Osteoblast (primary cell): ENCODE measurements at regions not wholly inside any gene's neighbourhood (a gene's known extent, or its start where the extent isn't known, plus 50 kb on each side); places are given as distances from the start of the nearest gene placed in this dataset.

Source experiments
- DNase-seq: peaks from one replicate; pipeline ENCODE4 v3.0.0; 2011; ENCODE audit warnings: low spot score, mixed read lengths; ENCODE audit not compliant: insufficient read length; ENCODE audit errors: missing footprints
- H2AFZ ChIP-seq: 2 replicates; pipeline ENCODE4 v1.6.0; 2011; ENCODE audit warnings: mild to moderate bottlenecking, low read length
- H3K27ac ChIP-seq: 2 replicates; pipeline ENCODE4 v1.5.1; 2011; ENCODE audit warnings: mild to moderate bottlenecking, low read depth, low read length, moderate library complexity
- H3K27me3 ChIP-seq: 2 replicates; pipeline ENCODE4 v1.6.0; 2012; ENCODE audit warnings: mild to moderate bottlenecking, control low read depth, inconsistent platforms, low read length, moderate library complexity; ENCODE audit not compliant: insufficient read depth
- H3K36me3 ChIP-seq: 2 replicates; pipeline ENCODE4 v1.5.1; 2011; ENCODE audit warnings: mild to moderate bottlenecking, low read length, control low read depth, moderate library complexity; ENCODE audit not compliant: insufficient read depth
- H3K4me1 ChIP-seq: 2 replicates; pipeline ENCODE4 v1.5.1; 2011; ENCODE audit warnings: mild to moderate bottlenecking, low read length, control low read depth, moderate library complexity; ENCODE audit not compliant: insufficient read depth
- H3K4me2 ChIP-seq: 2 replicates; pipeline ENCODE4 v1.6.0; 2011; ENCODE audit warnings: mild to moderate bottlenecking, low read length; ENCODE audit not compliant: insufficient read depth
- H3K4me3 ChIP-seq: fragments of 200-600 bp; sonication (generic); 3 replicates; pipeline ENCODE4 v1.5.1; 2012; ENCODE audit warnings: mild to moderate bottlenecking, low read length, inconsistent platforms; ENCODE audit not compliant: insufficient read depth
- H3K79me2 ChIP-seq: 2 replicates; pipeline ENCODE4 v1.6.0; 2012; ENCODE audit warnings: mild to moderate bottlenecking, low read length, control low read depth, inconsistent platforms; ENCODE audit not compliant: insufficient read depth
- H3K9me3 ChIP-seq: 2 replicates; pipeline ENCODE4 v1.5.1; 2011; ENCODE audit warnings: low read depth, low read length, control low read depth
- H4K20me1 ChIP-seq: 2 replicates; pipeline ENCODE4 v1.6.0; 2012; ENCODE audit warnings: mild to moderate bottlenecking, low read length, control low read depth; ENCODE audit not compliant: insufficient read depth
- CTCF ChIP-seq: IDR thresholded peaks from 2 replicates; pipeline ENCODE4 v1.5.1; 2011; ENCODE audit warnings: mild to moderate bottlenecking, low read depth, low read length, moderate library complexity; ENCODE audit errors: extremely low read depth

- Histone ChIP-seq H4K20me1 (no peaks in the 10 kb centered on the region), H3K27ac (no peak overlapping the region), H3K4me1 (no peaks in the 10 kb centered on the region), H3K4me3 (no peak overlapping the region), H3K27me3 (no peaks in the 10 kb centered on the region), H3K9me3 (no peaks in the 10 kb centered on the region), H3K79me2 (no peaks in the 10 kb centered on the region), H3K36me3 (no peaks in the 10 kb centered on the region), H2AFZ (no peak overlapping the region), H3K4me2 (no peak overlapping the region)
- no peak for TF ChIP-seq CTCF
- no peak for DNase-seq
These were observed 183.4 kb downstream of the TNFSF18 start for GRCh38 chr1:172867216-172867818.

GRCh38 chr1:172870901-172871606, 179.7 kb downstream of the TNFSF18 start:
- Histone ChIP-seq H3K4me1 (peaks cover 5% of the 10 kb centered on the region), H3K9me3 (no peaks in the 10 kb centered on the region), H3K36me3 (no peaks in the 10 kb centered on the region), H3K4me3 (no peak overlapping the region), H3K27ac (no peak overlapping the region), H4K20me1 (no peaks in the 10 kb centered on the region), H2AFZ (no peak overlapping the region), H3K79me2 (no peaks in the 10 kb centered on the region), H3K4me2 (no peak overlapping the region), H3K27me3 (no peaks in the 10 kb centered on the region)
- TF ChIP-seq CTCF, result no peak
- peak; percentile 23 for DNase-seq

GRCh38 chr1:172874950-172875349, 175.8 kb downstream of the TNFSF18 start:
- no peak overlapping the region for H3K4me2 ChIP-seq
- no peak for DNase-seq

More at GRCh38 chr1:172874950-172875349, 175.8 kb downstream of the TNFSF18 start:
- H3K4me1 ChIP-seq, result peaks cover 5% of the 10 kb centered on the region
- H3K4me3 ChIP-seq, result no peak overlapping the region
- H3K36me3 ChIP-seq, result no peaks in the 10 kb centered on the region
- H2AFZ ChIP-seq, result no peak overlapping the region
- TF ChIP-seq CTCF, result no peak
- H3K27me3 ChIP-seq, result no peaks in the 10 kb centered on the region
- no peaks in the 10 kb centered on the region for H4K20me1 ChIP-seq
- H3K9me3 ChIP-seq, result no peaks in the 10 kb centered on the region
- H3K79me2 ChIP-seq, result no peaks in the 10 kb centered on the region
- no peak overlapping the region for H3K27ac ChIP-seq
